ENCODE measurements at regions not wholly inside any gene's neighbourhood (a gene's known extent, or its start where the extent isn't known, plus 50 kb on each side); places are given as distances from the start of the nearest gene placed in this dataset.

- Mint-ChIP-seq H3K4me3 (ENCODE audit: unreplicated experiment) (no peak overlapping the region), H3K9me3 (ENCODE audit: unreplicated experiment) (peaks cover 10% of the 10 kb centered on the region), H3K4me1 (ENCODE audit: low read depth, unreplicated experiment) (peaks cover 3% of the 10 kb centered on the region), H3K27me3 (ENCODE audit: low read depth, unreplicated experiment) (peaks cover 22% of the 10 kb centered on the region), H3K36me3 (ENCODE audit: low read depth, unreplicated experiment) (no peaks in the 10 kb centered on the region), H3K27ac (ENCODE audit: unreplicated experiment) (no peak overlapping the region)
- Histone ChIP-seq H3K27me3 (ENCODE audit: insufficient read depth, low read length) (peaks cover 15% of the 10 kb centered on the region), H3K9ac (ENCODE audit: low read length) (no peak overlapping the region), H3K36me3 (ENCODE audit: insufficient read depth, low read length) (no peaks in the 10 kb centered on the region), H4K20me1 (ENCODE audit: insufficient read depth, low read length) (no peaks in the 10 kb centered on the region), H2AFZ (ENCODE audit: low read depth, low read length) (no peak overlapping the region), H3K27ac (ENCODE audit: low read depth, low read length) (no peak overlapping the region), H3K4me1 (ENCODE audit: insufficient read depth, low read length) (no peaks in the 10 kb centered on the region), H3K9me3 (ENCODE audit: insufficient read depth, low read depth, low read length) (peaks cover 4% of the 10 kb centered on the region), H3K4me3 (ENCODE audit: insufficient read depth, low read depth, low read length) (no peak overlapping the region), H3K79me2 (ENCODE audit: insufficient read depth, low read length) (no peaks in the 10 kb centered on the region), H3K4me2 (ENCODE audit: low read length) (no peak overlapping the region)
- TF ChIP-seq CTCF (IDR thresholded peaks at IDR 0.05; ENCODE audit: insufficient read depth, low read depth, low read length) (no peak), EZH2 (IDR thresholded peaks at IDR 0.05; ENCODE audit: insufficient read depth, low read length) (no peak)
- DNase-seq (ENCODE audit: low read depth) (no peak), FAIRE-seq (no peak)
Measured at GRCh38 chr9:113692256-113692655, 183.9 kb upstream of the ZNF618 start.

GRCh38 chr9:113694912-113695311 lies 181.2 kb upstream of the ZNF618 start:
- no peak overlapping the region for H3K4me2 ChIP-seq (ENCODE audit: low read length)
- Mint-ChIP-seq H3K4me1 (ENCODE audit: low read depth, unreplicated experiment) (peaks cover 3% of the 10 kb centered on the region), H3K27me3 (ENCODE audit: low read depth, unreplicated experiment) (peaks cover 5% of the 10 kb centered on the region), H3K27ac (ENCODE audit: unreplicated experiment) (no peak overlapping the region), H3K4me3 (ENCODE audit: unreplicated experiment) (no peak overlapping the region), H3K36me3 (ENCODE audit: low read depth, unreplicated experiment) (no peaks in the 10 kb centered on the region), H3K9me3 (ENCODE audit: unreplicated experiment) (peaks cover 19% of the 10 kb centered on the region)
- H3K9ac ChIP-seq (ENCODE audit: low read length), result no peak overlapping the region
- FAIRE-seq (no peak), DNase-seq (ENCODE audit: low read depth) (no peak)
- H3K4me3 ChIP-seq (ENCODE audit: insufficient read depth, low read depth, low read length), result no peak overlapping the region
- no peaks in the 10 kb centered on the region for H3K79me2 ChIP-seq (ENCODE audit: insufficient read depth, low read length)
- no peaks in the 10 kb centered on the region for H3K36me3 ChIP-seq (ENCODE audit: insufficient read depth, low read length)
- no peaks in the 10 kb centered on the region for H3K4me1 ChIP-seq (ENCODE audit: insufficient read depth, low read length)
- H3K27me3 ChIP-seq (ENCODE audit: insufficient read depth, low read length), result no peaks in the 10 kb centered on the region
- peaks cover 4% of the 10 kb centered on the region for H3K9me3 ChIP-seq (ENCODE audit: insufficient read depth, low read depth, low read length)
- H3K27ac ChIP-seq (ENCODE audit: low read depth, low read length), result no peak overlapping the region
- no peaks in the 10 kb centered on the region for H4K20me1 ChIP-seq (ENCODE audit: insufficient read depth, low read length)
- TF ChIP-seq CTCF (IDR thresholded peaks at IDR 0.05; ENCODE audit: insufficient read depth, low read depth, low read length) (no peak), EZH2 (IDR thresholded peaks at IDR 0.05; ENCODE audit: insufficient read depth, low read length) (no peak)
- H2AFZ ChIP-seq (ENCODE audit: low read depth, low read length), result no peak overlapping the region

GRCh38 chr9:113695440-113695851 lies 180.7 kb upstream of the ZNF618 start:
- TF ChIP-seq CTCF (IDR thresholded peaks at IDR 0.05; ENCODE audit: insufficient read depth, low read depth, low read length), result no peak
- TF ChIP-seq EZH2 (IDR thresholded peaks at IDR 0.05; ENCODE audit: insufficient read depth, low read length), result no peak
- Mint-ChIP-seq H3K36me3 (ENCODE audit: low read depth, unreplicated experiment) (no peaks in the 10 kb centered on the region), H3K9me3 (ENCODE audit: unreplicated experiment) (peaks cover 19% of the 10 kb centered on the region)

More at GRCh38 chr9:113695440-113695851, 180.7 kb upstream of the ZNF618 start:
- Histone ChIP-seq H3K9ac (ENCODE audit: low read length) (no peak overlapping the region), H3K27me3 (ENCODE audit: insufficient read depth, low read length) (no peaks in the 10 kb centered on the region), H3K9me3 (ENCODE audit: insufficient read depth, low read depth, low read length) (peaks cover 4% of the 10 kb centered on the region), H2AFZ (ENCODE audit: low read depth, low read length) (no peak overlapping the region), H3K4me3 (ENCODE audit: insufficient read depth, low read depth, low read length) (no peak overlapping the region), H3K36me3 (ENCODE audit: insufficient read depth, low read length) (no peaks in the 10 kb centered on the region), H3K27ac (ENCODE audit: low read depth, low read length) (no peak overlapping the region), H3K4me1 (ENCODE audit: insufficient read depth, low read length) (no peaks in the 10 kb centered on the region), H4K20me1 (ENCODE audit: insufficient read depth, low read length) (no peaks in the 10 kb centered on the region), H3K4me2 (ENCODE audit: low read length) (no peak overlapping the region), H3K79me2 (ENCODE audit: insufficient read depth, low read length) (no peaks in the 10 kb centered on the region)
- Mint-ChIP-seq H3K27ac (ENCODE audit: unreplicated experiment) (no peak overlapping the region), H3K4me3 (ENCODE audit: unreplicated experiment) (no peak overlapping the region), H3K27me3 (ENCODE audit: low read depth, unreplicated experiment) (peaks cover 5% of the 10 kb centered on the region), H3K4me1 (ENCODE audit: low read depth, unreplicated experiment) (no peaks in the 10 kb centered on the region)
- DNase-seq (ENCODE audit: low read depth) (peak; percentile 41), FAIRE-seq (no peak)

Data from astrocyte (in vitro differentiated cells and primary cell).